ENCODE measurements at regions not wholly inside any gene's neighbourhood (a gene's known extent, or its start where the extent isn't known, plus 50 kb on each side); places are given as distances from the start of the nearest gene placed in this dataset.

GRCh38 chr4:52288212-52288855 is 237.2 kb downstream of the SPATA18 start:
- no peak for DNase-seq (ENCODE audit: low spot score)

- DNase-seq (ENCODE audit: low spot score): no peak
These were observed 239.4 kb downstream of the SPATA18 start for GRCh38 chr4:52290466-52290865.

GRCh38 chr4:52292245-52292644 is 241.1 kb downstream of the SPATA18 start:
- no peak for DNase-seq (ENCODE audit: low spot score)

- DNase-seq (ENCODE audit: low spot score): no peak
These were observed 245.2 kb downstream of the SPATA18 start for GRCh38 chr4:52296341-52296740.

- DNase-seq (ENCODE audit: low spot score): no peak
These were observed 247.3 kb downstream of the SPATA18 start for GRCh38 chr4:52298444-52298843.

- no peak for DNase-seq (ENCODE audit: low spot score)
These were observed 248.0 kb downstream of the SPATA18 start for GRCh38 chr4:52299120-52299519.

GRCh38 chr4:52311464-52312125 is 260.5 kb downstream of the SPATA18 start:
- no peak for DNase-seq (ENCODE audit: low spot score)

- no peak for DNase-seq (ENCODE audit: low spot score)
These were observed 261.6 kb downstream of the SPATA18 start for GRCh38 chr4:52312722-52313121.

GRCh38 chr4:52317361-52317879 is 266.3 kb downstream of the SPATA18 start:
- DNase-seq (ENCODE audit: low spot score): no peak

- DNase-seq (ENCODE audit: low spot score): no peak
These were observed 266.9 kb downstream of the SPATA18 start for GRCh38 chr4:52317981-52318380.

- no peak for DNase-seq (ENCODE audit: low spot score)
These were observed 278.8 kb downstream of the SPATA18 start for GRCh38 chr4:52329894-52330293.

- DNase-seq (ENCODE audit: low spot score): no peak
These were observed 292.5 kb downstream of the SPATA18 start for GRCh38 chr4:52343595-52343994.

- no peak for DNase-seq (ENCODE audit: low spot score)
These were observed 299.8 kb downstream of the SPATA18 start for GRCh38 chr4:52350926-52351325.

GRCh38 chr4:52358366-52358765 is 300.7 kb downstream of the USP46 start:
- DNase-seq (ENCODE audit: low spot score): no peak

GRCh38 chr4:52358883-52359321 is 300.2 kb downstream of the USP46 start:
- DNase-seq (ENCODE audit: low spot score): no peak

GRCh38 chr4:52366191-52366590 is 292.9 kb downstream of the USP46 start:
- DNase-seq (ENCODE audit: low spot score): no peak

- no peak for DNase-seq (ENCODE audit: low spot score)
These were observed 292.5 kb downstream of the USP46 start for GRCh38 chr4:52366621-52367020.

GRCh38 chr4:52367282-52367830 is 291.7 kb downstream of the USP46 start:
- no peak for DNase-seq (ENCODE audit: low spot score)

- DNase-seq (ENCODE audit: low spot score): no peak
These were observed 290.2 kb downstream of the USP46 start for GRCh38 chr4:52368895-52369294.

- no peak for DNase-seq (ENCODE audit: low spot score)
These were observed 289.5 kb downstream of the USP46 start for GRCh38 chr4:52369649-52370048.

GRCh38 chr4:52370576-52370975 is 288.5 kb downstream of the USP46 start:
- DNase-seq (ENCODE audit: low spot score): no peak

GRCh38 chr4:52371841-52372240 is 287.3 kb downstream of the USP46 start:
- DNase-seq (ENCODE audit: low spot score): no peak

GRCh38 chr4:52372269-52372668 is 286.8 kb downstream of the USP46 start:
- DNase-seq (ENCODE audit: low spot score): no peak
